ENCODE measurements at regions not wholly inside any gene's neighbourhood (a gene's known extent, or its start where the extent isn't known, plus 50 kb on each side); places are given as distances from the start of the nearest gene placed in this dataset.

DNA sequence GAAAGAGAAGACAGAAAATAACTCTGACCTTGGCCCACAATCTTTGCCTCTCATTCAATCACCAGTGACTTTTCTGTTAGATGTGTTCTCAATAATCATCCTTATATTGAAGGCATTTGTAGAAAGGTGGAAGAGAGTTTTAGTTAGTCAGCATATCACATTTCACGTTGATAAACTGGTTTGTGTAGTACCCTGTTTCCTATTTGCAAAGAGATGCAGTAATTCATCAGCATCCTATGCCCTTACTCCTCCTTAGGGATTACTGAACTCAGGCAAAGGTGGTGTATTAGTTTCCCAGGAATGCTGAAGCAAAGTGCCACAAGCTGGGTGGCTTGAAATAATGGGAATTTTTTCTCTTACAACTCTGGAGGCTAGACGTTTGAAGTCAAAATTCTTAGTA lies 145.0 kb downstream of the SPP2 start:
- no peak overlapping the region for H3K27ac Mint-ChIP-seq
- no peak overlapping the region for H2BK5ac ChIP-seq (ENCODE audit: insufficient read length, low read length)
- H4K8ac ChIP-seq (replicated peaks; ENCODE audit: insufficient read length, low read depth, low read length) = no peak overlapping the region
- peaks cover 21% of the 10 kb centered on the region for H3K27me3 Mint-ChIP-seq (ENCODE audit: low read depth)
- no peak overlapping the region for H3K4me3 Mint-ChIP-seq
- no peak overlapping the region for H2BK12ac ChIP-seq (ENCODE audit: insufficient read length, low read depth, low read length)
- no peaks in the 10 kb centered on the region for H3K4me1 ChIP-seq (ENCODE audit: insufficient read depth, low read length)
- no peak overlapping the region for H3K56ac ChIP-seq (ENCODE audit: insufficient read length, low read depth, low read length)
- H2BK120ac ChIP-seq (ENCODE audit: low read depth, low read length, poor library complexity, severe bottlenecking) = no peak overlapping the region
- H2BK20ac ChIP-seq (ENCODE audit: low read depth, low read length, poor library complexity, severe bottlenecking) = no peak overlapping the region
- H3K9me3 ChIP-seq (ENCODE audit: control insufficient read depth, low read depth, low read length) = no peaks in the 10 kb centered on the region
- H3K23ac ChIP-seq (ENCODE audit: insufficient read length, low read depth, low read length) = no peak overlapping the region
- H3K27ac ChIP-seq (ENCODE audit: insufficient read length, low read depth, low read length) = no peak overlapping the region
- no peaks in the 10 kb centered on the region for H3K79me1 ChIP-seq (ENCODE audit: insufficient read depth, low read depth, low read length, poor library complexity, severe bottlenecking)
- TF ChIP-seq, protein P1, sequence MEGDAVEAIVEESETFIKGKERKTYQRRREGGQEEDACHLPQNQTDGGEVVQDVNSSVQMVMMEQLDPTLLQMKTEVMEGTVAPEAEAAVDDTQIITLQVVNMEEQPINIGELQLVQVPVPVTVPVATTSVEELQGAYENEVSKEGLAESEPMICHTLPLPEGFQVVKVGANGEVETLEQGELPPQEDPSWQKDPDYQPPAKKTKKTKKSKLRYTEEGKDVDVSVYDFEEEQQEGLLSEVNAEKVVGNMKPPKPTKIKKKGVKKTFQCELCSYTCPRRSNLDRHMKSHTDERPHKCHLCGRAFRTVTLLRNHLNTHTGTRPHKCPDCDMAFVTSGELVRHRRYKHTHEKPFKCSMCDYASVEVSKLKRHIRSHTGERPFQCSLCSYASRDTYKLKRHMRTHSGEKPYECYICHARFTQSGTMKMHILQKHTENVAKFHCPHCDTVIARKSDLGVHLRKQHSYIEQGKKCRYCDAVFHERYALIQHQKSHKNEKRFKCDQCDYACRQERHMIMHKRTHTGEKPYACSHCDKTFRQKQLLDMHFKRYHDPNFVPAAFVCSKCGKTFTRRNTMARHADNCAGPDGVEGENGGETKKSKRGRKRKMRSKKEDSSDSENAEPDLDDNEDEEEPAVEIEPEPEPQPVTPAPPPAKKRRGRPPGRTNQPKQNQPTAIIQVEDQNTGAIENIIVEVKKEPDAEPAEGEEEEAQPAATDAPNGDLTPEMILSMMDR (conservative IDR thresholded peaks at IDR 0.05) = no peak
- H3K14ac ChIP-seq (ENCODE audit: insufficient read depth, low read length) = no peak overlapping the region
- no peaks in the 10 kb centered on the region for H4K20me1 ChIP-seq (ENCODE audit: control insufficient read depth, insufficient read depth, insufficient read length)
- no peaks in the 10 kb centered on the region for H3K9me3 Mint-ChIP-seq
- H2BK15ac ChIP-seq (ENCODE audit: low read depth, low read length) = no peak overlapping the region
- DNase-seq = no peak
- no peak overlapping the region for H4K91ac ChIP-seq (ENCODE audit: insufficient read length, low read depth, low read length)
- no peaks in the 10 kb centered on the region for H3K4me1 Mint-ChIP-seq
- no peak overlapping the region for H2AK5ac ChIP-seq (ENCODE audit: insufficient read length, low read length)
- H3K18ac ChIP-seq (ENCODE audit: insufficient read length, low read depth, low read length) = no peak overlapping the region
- H2AFZ ChIP-seq (ENCODE audit: low read length) = no peak overlapping the region
- H3K4ac ChIP-seq (ENCODE audit: low read depth, low read length) = no peak overlapping the region
- H3K23me2 ChIP-seq (ENCODE audit: insufficient read length, low read depth, low read length, poor library complexity, severe bottlenecking) = no peaks in the 10 kb centered on the region
- H3K4me2 ChIP-seq (ENCODE audit: insufficient read depth, insufficient read length, low read length) = no peak overlapping the region
- no peak overlapping the region for H3T11ph ChIP-seq (ENCODE audit: low read length)
- H3K9ac ChIP-seq (ENCODE audit: extremely low read depth, insufficient read length, low read length) = no peak overlapping the region
- no peaks in the 10 kb centered on the region for H3K79me2 ChIP-seq (ENCODE audit: insufficient read depth, low read length)
- WGBS (ENCODE audit: extremely low coverage, insufficient read length, low lambda C conversion rate) = no CpG with 5 or more reads among the region's 2 CpGs
- no peaks in the 10 kb centered on the region for H3K27me3 ChIP-seq (ENCODE audit: insufficient read depth, low read length)
- H3K36me3 Mint-ChIP-seq (ENCODE audit: insufficient read depth in 1 of 3, low read depth in 3 of 3) = no peaks in the 10 kb centered on the region
- no peak overlapping the region for H4K5ac ChIP-seq (ENCODE audit: insufficient read length, low read depth, low read length)

All from H9 (cell line).